HuH-7 (cell line): ENCODE measurements at regions not wholly inside any gene's neighbourhood (a gene's known extent, or its start where the extent isn't known, plus 50 kb on each side); places are given as distances from the start of the nearest gene placed in this dataset.

Experiments used
- DNase-seq: peaks from one replicate; pipeline ENCODE4 v3.0.0; 2011; ENCODE audit warnings: low spot score

DNA sequence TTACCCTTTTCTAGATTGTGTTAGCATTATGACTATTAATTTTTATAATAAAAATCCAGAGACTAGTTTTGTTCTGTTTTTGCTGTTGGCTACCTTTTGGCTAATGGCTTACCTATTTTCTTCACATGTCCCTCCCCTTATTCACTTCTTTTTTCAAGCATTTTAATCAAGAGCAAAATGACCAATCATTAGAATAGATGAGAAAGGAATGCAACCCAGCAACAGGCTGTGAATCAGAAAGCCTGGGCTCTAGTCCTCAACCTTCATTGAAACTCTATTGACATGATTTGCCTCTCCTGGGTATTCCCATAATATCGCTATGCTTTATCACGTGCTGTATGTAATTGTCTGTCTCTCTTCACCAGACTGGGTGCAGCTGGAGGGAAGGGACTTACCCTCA is 370.1 kb downstream of the IRS1 start:
- no peak for DNase-seq

DNA sequence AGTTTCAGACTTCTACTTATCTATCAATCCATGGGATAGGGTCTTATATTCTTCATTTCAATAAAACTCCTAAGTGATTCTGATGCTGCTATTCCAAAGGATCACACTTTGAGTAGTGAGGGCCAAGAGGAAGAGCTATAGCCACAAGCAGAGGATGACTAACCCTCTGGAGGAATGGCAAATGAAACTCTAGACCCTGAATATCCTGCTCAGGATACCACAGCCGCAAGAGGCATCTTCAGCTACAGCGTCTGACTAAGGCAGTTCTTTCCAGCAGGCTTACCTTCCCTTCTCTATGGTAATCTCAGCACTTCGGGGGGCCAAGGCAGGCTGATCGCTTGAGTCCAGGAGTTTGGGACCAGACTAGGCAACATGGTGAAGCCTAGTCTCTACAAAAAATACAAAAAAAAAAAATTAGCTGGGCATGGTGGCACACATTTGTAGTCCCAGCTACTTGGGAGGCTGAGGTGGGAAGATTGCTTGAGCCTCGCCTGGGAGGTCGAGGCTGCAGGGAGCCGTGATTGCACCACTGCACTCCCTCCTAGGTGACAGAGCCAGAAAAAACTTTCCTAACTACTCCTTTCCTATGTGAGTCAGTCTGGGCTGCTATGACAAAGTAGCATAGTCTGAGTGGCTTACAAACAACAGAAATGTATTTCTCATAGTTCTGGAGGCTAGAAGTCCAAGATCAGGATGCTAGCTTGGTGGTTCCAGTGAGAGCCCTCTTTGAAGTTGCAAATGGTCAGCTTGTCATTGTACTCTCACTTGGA is 371.9 kb downstream of the IRS1 start:
- no peak for DNase-seq

GRCh38 chr2:226426292-226426736 is 373.3 kb downstream of the IRS1 start:
- DNase-seq: no peak

DNA sequence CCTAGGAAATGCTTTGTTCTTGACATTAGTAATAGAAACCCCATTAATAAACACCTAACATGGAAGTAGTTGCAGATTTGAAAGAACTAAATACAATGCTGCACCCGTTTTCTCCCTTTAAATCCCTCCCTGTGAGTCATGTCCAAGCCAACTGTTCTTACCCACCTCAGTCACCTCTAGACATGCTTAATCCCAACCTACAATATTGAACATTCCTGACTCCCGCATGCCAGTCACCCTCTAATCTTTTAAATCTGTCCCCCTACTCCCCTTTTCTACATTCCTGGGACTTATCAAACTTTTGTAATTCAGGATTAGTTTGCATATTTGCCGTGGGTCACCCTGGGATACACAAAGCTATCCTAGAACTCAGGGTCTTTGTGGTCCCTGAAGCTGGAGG is 374.6 kb downstream of the IRS1 start:
- no peak for DNase-seq

GRCh38 chr2:226423498-226423960 is 376.1 kb downstream of the IRS1 start:
- DNase-seq: no peak

DNA sequence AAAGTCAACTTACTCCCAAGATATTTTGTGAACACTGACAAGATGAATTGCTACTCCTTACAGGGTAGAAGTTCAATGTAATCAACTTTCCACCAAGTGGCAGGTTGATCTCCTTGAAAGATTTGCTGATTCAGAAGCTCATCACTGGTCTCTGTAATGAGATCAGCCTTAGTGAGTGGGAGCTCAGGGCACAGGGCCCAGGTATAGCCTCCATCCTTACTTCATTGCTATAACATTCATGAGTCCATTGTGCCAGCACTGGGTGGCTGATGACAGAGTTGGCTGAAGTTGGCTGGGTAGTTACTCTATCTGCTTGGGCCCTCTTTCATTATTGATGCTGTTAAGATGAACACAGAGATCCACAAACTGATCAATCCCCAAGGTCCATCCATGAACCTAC is 379.0 kb downstream of the IRS1 start:
- DNase-seq: no peak

GRCh38 chr2:226418521-226418920 is 381.1 kb downstream of the IRS1 start:
- no peak for DNase-seq

- DNase-seq: no peak
Measured at GRCh38 chr2:226414335-226414734, 385.3 kb downstream of the IRS1 start.

DNA sequence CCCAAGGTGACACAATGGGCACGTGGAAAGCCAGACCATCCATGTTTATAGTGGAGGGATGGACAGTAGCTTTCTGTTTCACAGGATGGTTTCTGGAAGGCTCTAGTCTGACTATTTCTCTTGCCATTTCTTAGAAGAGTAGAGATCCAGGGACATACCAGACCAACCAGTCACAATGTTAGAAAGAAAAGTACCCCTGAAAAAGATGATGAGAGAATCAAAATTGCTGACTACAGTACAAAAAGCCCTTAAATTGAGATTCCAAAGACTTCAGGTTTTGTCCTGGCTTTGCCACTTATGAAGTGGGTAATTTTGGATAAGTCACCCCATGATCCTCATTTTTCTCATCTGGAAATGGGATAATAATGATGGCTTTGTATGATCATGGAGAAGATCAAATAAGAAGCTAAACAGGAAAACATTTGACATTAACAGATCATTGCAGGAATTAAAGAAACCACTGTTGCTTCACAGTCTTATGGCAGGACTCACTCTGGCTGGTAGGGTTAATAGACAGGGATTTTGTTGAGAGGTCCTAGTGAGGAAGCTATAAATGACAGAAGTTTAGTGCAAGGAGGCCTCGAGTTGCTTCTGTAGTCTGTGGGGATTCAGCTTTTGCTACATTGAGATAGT is 386.0 kb downstream of the IRS1 start:
- no peak for DNase-seq

DNA sequence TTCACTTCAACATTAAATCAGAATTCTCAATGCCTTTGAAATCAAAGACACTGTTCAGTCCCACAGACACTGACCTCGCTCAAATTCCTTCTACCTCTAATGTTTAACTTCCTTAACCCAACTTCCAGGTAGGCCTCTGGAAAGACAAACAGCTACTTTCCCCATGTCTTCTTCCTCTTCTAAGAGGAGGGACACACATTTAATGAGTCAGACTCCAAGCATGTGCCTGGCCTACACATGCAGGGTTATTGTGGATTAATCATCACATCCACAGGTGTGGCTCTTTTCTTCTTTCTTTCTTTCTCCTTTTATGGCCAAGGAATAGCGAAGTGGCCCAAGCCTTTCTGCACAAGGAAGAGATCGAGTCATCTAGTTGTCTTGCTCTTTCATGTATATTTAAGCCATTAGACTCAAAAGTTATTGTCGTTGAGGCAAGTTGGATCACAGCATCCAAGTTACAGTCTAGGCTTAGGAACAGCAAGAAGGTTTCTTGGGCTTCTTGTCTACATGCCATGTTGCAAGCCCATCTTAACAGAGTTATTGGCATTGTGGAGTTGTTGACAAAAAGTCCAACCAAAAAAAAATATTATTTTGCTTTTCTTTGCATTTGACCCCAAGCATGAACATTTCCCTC is 387.8 kb downstream of the IRS1 start:
- DNase-seq: peak; percentile 5

DNA sequence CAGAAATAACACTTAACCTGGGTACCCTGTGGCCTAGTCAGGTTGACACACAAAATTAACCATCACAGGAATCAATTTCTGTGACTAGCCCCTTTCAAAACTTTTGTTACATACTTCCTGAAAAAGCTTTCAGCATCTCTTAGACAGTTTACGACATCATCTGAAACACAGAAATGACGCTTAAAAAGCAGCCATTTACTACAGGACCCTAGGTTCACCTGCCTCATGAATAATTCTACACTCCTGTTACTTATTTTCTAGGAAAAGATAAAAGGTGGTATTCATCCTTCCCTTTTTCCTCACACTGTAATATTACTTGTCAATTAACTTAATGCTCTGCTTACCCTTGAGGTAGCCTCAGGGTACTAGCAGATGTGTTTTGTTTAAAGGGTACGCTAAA is 388.4 kb downstream of the IRS1 start:
- DNase-seq: no peak

GRCh38 chr2:226410247-226410835 is 389.3 kb downstream of the IRS1 start:
- no peak for DNase-seq

DNA sequence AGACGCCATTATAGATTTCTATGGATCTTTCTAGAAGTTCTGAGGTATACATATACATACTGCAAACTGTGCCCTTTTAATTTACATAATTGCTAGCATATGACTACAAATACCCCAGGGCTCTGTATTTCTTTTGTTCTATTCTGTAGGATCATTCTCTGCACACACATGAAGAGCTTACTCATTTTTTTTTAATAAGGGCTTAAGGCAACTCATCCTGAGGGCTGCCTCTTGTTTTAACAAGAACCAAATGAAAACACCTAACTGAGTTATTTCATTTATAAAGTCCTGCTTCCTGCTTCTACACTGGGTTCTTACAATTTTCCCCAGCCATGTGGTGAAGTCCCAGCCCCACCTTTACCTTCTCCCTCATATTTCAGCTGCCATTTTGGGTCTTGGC is 390.5 kb downstream of the IRS1 start:
- no peak for DNase-seq

GRCh38 chr2:226408141-226408540 is 391.5 kb downstream of the IRS1 start:
- DNase-seq: no peak

DNA sequence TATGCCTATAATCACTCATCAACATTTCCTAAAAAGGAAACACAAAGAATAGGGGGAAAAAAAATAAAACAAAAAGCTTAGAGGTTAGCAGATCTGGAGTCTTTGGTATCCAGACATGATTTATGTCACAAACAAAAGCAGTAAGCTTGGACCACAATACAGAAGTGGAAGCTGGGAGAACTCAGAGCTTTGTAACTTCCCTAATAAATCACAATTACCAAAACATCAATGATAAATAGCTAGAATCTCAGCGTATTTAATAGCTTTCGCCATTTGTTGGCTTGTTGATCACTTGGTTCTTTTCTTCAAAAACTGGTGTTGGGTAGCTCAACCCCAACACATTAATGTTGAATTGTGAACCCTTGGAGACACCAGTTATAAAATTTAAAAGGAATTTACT is 392.5 kb downstream of the IRS1 start:
- DNase-seq: no peak

GRCh38 chr2:226405465-226405864 is 394.2 kb downstream of the IRS1 start:
- DNase-seq: no peak

GRCh38 chr2:226403369-226403768 is 396.3 kb downstream of the IRS1 start:
- no peak for DNase-seq

- DNase-seq: no peak
Measured at GRCh38 chr2:226399006-226399405, 400.6 kb downstream of the IRS1 start.

DNA sequence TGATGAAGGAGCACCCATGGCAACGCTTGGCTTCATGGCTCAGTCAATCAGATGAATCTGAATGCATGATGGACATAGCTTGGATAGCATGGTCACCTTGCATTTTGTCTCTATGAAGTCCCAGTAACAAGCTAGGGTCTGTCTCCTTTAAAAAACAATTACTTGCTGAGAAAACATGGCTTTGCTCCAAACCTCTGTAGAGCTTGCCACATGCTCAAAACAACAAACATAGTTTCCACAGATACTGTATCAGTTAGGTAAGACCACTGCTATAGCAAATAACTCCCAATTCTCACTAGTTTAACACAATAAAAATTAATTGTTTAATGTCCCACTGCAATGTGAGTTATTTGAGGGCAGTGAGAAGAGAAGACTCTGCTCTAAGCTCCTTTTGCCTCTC is 401.0 kb downstream of the IRS1 start:
- DNase-seq: no peak

GRCh38 chr2:226396541-226396940 is 403.1 kb downstream of the IRS1 start:
- no peak for DNase-seq

DNA sequence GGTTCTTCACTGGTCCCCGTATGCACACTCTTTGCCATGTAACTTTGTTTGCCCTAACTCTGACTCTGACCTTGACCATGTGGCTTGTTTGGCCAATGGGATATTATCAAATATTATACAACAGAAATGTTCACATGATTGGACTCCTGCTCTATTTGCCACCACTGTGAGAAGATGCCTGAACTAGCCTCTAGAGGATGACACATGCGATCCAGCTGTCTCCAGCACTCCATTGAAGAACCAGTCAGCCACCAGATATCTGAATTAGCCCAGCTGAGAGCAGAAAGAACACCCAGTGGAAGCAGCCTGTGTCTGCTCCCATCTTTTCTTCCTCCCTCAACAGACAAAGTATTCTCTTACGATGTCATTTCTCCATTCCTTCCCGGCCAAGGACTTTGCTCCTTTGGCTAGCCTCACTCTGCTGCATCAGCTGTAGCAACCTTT is 412.1 kb downstream of the IRS1 start:
- no peak for DNase-seq

- DNase-seq: no peak
Measured at GRCh38 chr2:226383461-226383860, 416.2 kb downstream of the IRS1 start.

GRCh38 chr2:226380679-226381078 is 418.9 kb downstream of the IRS1 start:
- DNase-seq: no peak
